HEK293 (cell line): ENCODE measurements at regions not wholly inside any gene's neighbourhood (a gene's known extent, or its start where the extent isn't known, plus 50 kb on each side); places are given as distances from the start of the nearest gene placed in this dataset.
A peak's percentile ranks its signal among the peaks of the same experiment; 100 is the strongest.

Source experiments
- CTCF ChIA-PET: fragments of 350-600 bp; formaldehyde crosslinking; extraction: SDS; loops from one replicate; lab custom pipeline; 2021; ENCODE audit warnings: antibody characterized with exemption; lab: Yijun Ruan, JAX
- POLR2A ChIA-PET: fragments of 300-600 bp; formaldehyde crosslinking; extraction: SDS; loops from one replicate; lab custom pipeline; 2020; ENCODE audit warnings: antibody characterized with exemption, inconsistent platforms; lab: Yijun Ruan, JAX
- H3K27ac ChIP-seq: fragments of 200-500 bp; sonication (Bioruptor generic); 2 replicates; pipeline ENCODE4 v1.5.1; 2014; ENCODE audit warnings: low read depth, low read length, control low read depth, inconsistent platforms; ENCODE audit errors: extremely low read depth
- H3K36me3 ChIP-seq, 2 experiments: fragments of 200-500 bp in 1 of 2; sonication (Bioruptor generic) in 1 of 2; 1 replicate in 1 of 2; 2 replicates in 1 of 2; pipeline ENCODE4 v1.5.1; 2014 to 2017; ENCODE audit warnings: inconsistent platforms in 2 of 2, low read length in 2 of 2; ENCODE audit not compliant: control insufficient read depth in 2 of 2, insufficient read depth in 1 of 2
- H3K4me1 ChIP-seq: fragments of 200-500 bp; sonication (Bioruptor generic); 2 replicates; pipeline ENCODE4 v1.5.1; 2014; ENCODE audit warnings: mild to moderate bottlenecking, low read length, inconsistent platforms; ENCODE audit not compliant: control insufficient read depth, insufficient read depth
- H3K4me3 ChIP-seq: 2 replicates; pipeline ENCODE4 v1.5.1; 2011; ENCODE audit warnings: low read depth, mild to moderate bottlenecking, control low read depth, low read length, moderate library complexity
- H3K9me3 ChIP-seq: fragments of 200-500 bp; sonication (Bioruptor generic); 2 replicates; pipeline ENCODE4 v1.5.1; 2014; ENCODE audit warnings: low read depth, low read length, inconsistent platforms; ENCODE audit not compliant: control insufficient read depth, insufficient read depth
- ATF2 ChIP-seq: fragments of 450-650 bp; formaldehyde crosslinking; IDR thresholded peaks from 2 replicates; pipeline ENCODE4 v1.5.1; 2016; ENCODE audit warnings: missing biosample characterization, missing genetic modification characterization, low read depth
- GLI4 ChIP-seq: fragments of 450-650 bp; formaldehyde crosslinking; IDR thresholded peaks from 2 replicates; pipeline ENCODE4 v1.5.1; 2016; ENCODE audit warnings: missing biosample characterization, missing genetic modification characterization
- KLF10 ChIP-seq: fragments of 450-650 bp; IDR thresholded peaks from 2 replicates; pipeline ENCODE4 v1.5.1; 2018; ENCODE audit warnings: missing biosample characterization, mild to moderate bottlenecking, missing genetic modification characterization
- PRDM1 ChIP-seq: fragments of 450-650 bp; formaldehyde crosslinking; IDR thresholded peaks from 2 replicates; pipeline ENCODE4; 2016; ENCODE audit warnings: missing biosample characterization, missing genetic modification characterization
- PRDM2 ChIP-seq: fragments of 450-650 bp; formaldehyde crosslinking; IDR thresholded peaks from 2 replicates; pipeline ENCODE4 v1.5.1; 2016; ENCODE audit warnings: missing biosample characterization, missing genetic modification characterization, borderline replicate concordance
- SETDB1 ChIP-seq: IDR thresholded peaks from one replicate; pipeline ENCODE4 v1.6.1; 2017; ENCODE audit warnings: mild to moderate bottlenecking, low read length, moderate library complexity, mixed read lengths; ENCODE audit not compliant: insufficient read length
- YY2 ChIP-seq: fragments of 450-650 bp; formaldehyde crosslinking; IDR thresholded peaks from 2 replicates; pipeline ENCODE4 v1.5.1; 2016; ENCODE audit warnings: missing biosample characterization, missing genetic modification characterization
- ZFP69B ChIP-seq: fragments of 450-650 bp; formaldehyde crosslinking; IDR thresholded peaks from 2 replicates; pipeline ENCODE4 v1.5.1; 2016; ENCODE audit warnings: missing biosample characterization, missing genetic modification characterization
- ZNF169 ChIP-seq: fragments of 450-650 bp; formaldehyde crosslinking; IDR thresholded peaks from 2 replicates; pipeline ENCODE4 v1.5.1; 2016; ENCODE audit warnings: missing biosample characterization, missing genetic modification characterization
- ZNF391 ChIP-seq: fragments of 450-650 bp; formaldehyde crosslinking; IDR thresholded peaks from 2 replicates; pipeline ENCODE4 v1.5.1; 2016; ENCODE audit warnings: low read depth, missing biosample characterization, missing genetic modification characterization, borderline replicate concordance
- ZNF521 ChIP-seq: fragments of 450-650 bp; formaldehyde crosslinking; IDR thresholded peaks from 2 replicates; pipeline ENCODE4 v1.5.1; 2017; ENCODE audit warnings: missing biosample characterization, mild to moderate bottlenecking, missing genetic modification characterization
- ZNF530 ChIP-seq: fragments of 450-650 bp; formaldehyde crosslinking; IDR thresholded peaks from 2 replicates; pipeline ENCODE4 v1.5.1; 2016; ENCODE audit warnings: low read depth, missing biosample characterization, missing genetic modification characterization
- ZNF548 ChIP-seq: fragments of 450-650 bp; formaldehyde crosslinking; IDR thresholded peaks from 2 replicates; pipeline ENCODE4 v1.5.1; 2016; ENCODE audit warnings: missing biosample characterization, missing genetic modification characterization
- ZNF549 ChIP-seq: fragments of 450-650 bp; IDR thresholded peaks from 2 replicates; pipeline ENCODE4 v1.5.1; 2018; ENCODE audit warnings: missing biosample characterization, missing genetic modification characterization, mild to moderate bottlenecking, inconsistent platforms, moderate library complexity
- ZNF654 ChIP-seq: fragments of 450-650 bp; formaldehyde crosslinking; IDR thresholded peaks from 2 replicates; pipeline ENCODE4 v1.5.1; 2016; ENCODE audit warnings: low read depth, missing biosample characterization, missing genetic modification characterization
- ZNF704 ChIP-seq: fragments of 450-650 bp; formaldehyde crosslinking; IDR thresholded peaks from 2 replicates; pipeline ENCODE4 v1.5.1; 2016; ENCODE audit warnings: missing biosample characterization, missing genetic modification characterization

GRCh38 chr12:46112364-46112763, 122.0 kb upstream of the SCAF11 start:
- ChIA-PET CTCF (no interaction called here), POLR2A (no interaction called here)
- H3K36me3 ChIP-seq = no peaks in the 10 kb centered on the region

DNA sequence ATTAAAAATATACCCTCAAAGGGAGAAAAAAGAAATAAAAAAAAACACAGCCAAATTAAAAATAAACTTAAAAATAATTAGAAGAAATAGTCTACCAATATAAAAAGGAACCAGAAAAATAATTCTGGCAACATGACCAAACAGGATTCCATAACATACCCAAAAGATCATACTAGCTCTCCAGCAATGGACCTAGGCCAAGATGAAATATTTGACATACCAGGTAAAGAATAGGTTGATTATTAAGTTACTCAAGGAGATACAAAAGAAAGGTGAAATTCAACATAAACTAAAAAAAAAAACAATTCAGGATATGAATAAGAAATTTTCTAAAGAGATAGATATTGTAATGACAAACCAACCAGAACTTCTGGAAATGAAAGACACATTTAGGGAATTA, 121.3 kb upstream of the SCAF11 start:
- TF ChIP-seq ZNF521 (tag by site-specific recombination) = no peak
- TF ChIP-seq ZNF169 (tag by site-specific recombination) = no peak
- TF ChIP-seq GLI4 (tag by site-specific recombination) = no peak
- TF ChIP-seq ZNF548 = no peak
- TF ChIP-seq ZNF530 = no peak
- TF ChIP-seq YY2 (tag by site-specific recombination) = no peak
- TF ChIP-seq ZNF391 (tag by site-specific recombination) = no peak
- TF ChIP-seq ZFP69B (tag by site-specific recombination) = no peak
- no peak for TF ChIP-seq KLF10 (tag by site-specific recombination)
- TF ChIP-seq ZNF704 (tag by site-specific recombination) = no peak
- TF ChIP-seq ZNF654 (tag by site-specific recombination) = no peak
- no peak for TF ChIP-seq PRDM1 (tag by site-specific recombination)
- no peak for TF ChIP-seq PRDM2
- no peak for TF ChIP-seq ATF2
- H3K27ac ChIP-seq = no peak overlapping the region
- ChIA-PET CTCF (interaction anchor here (0.9 kb wide), 1 partner anchor 17 kb away, joined by 4 read pairs; no protein-coding TSS in a partner anchor), POLR2A (no interaction called here)
- H3K4me1 ChIP-seq = no peaks in the 10 kb centered on the region
- no peaks in the 10 kb centered on the region for H3K36me3 ChIP-seq
- H3K9me3 ChIP-seq = no peaks in the 10 kb centered on the region
- no peak overlapping the region for H3K4me3 ChIP-seq

More at GRCh38 chr12:46112364-46112763, 122.0 kb upstream of the SCAF11 start:
- H3K4me1 ChIP-seq = no peaks in the 10 kb centered on the region
- H3K27ac ChIP-seq = no peak overlapping the region
- H3K4me3 ChIP-seq = no peak overlapping the region
- TF ChIP-seq SETDB1 (peak; percentile 76), ZNF530 (no peak), ZNF549 (tag by site-specific recombination) (peak; percentile 33; the same call in 1 of the 2 replicates)
- no peaks in the 10 kb centered on the region for H3K9me3 ChIP-seq
